BLaER1 (cell line): ENCODE measurements at regions not wholly inside any gene's neighbourhood (a gene's known extent, or its start where the extent isn't known, plus 50 kb on each side); places are given as distances from the start of the nearest gene placed in this dataset.

Experiments
- H3K27ac ChIP-seq: shearing (Covaris generic); formaldehyde crosslinking; 2 replicates; pipeline ENCODE4 v1.8.1; 2022
- H3K27me3 ChIP-seq: shearing (Covaris generic); formaldehyde crosslinking; 2 replicates; pipeline ENCODE4 v1.8.1; 2022
- H3K36me3 ChIP-seq: shearing (Covaris generic); formaldehyde crosslinking; 2 replicates; pipeline ENCODE4 v1.8.1; 2022
- H3K4me1 ChIP-seq: shearing (Covaris generic); formaldehyde crosslinking; 2 replicates; pipeline ENCODE4 v1.8.1; 2022
- H3K4me2 ChIP-seq: shearing (Covaris generic); formaldehyde crosslinking; 2 replicates; pipeline ENCODE4 v1.8.1; 2022
- H3K4me3 ChIP-seq: shearing (Covaris generic); formaldehyde crosslinking; 2 replicates; pipeline ENCODE4 v1.8.1; 2022
- H3K9ac ChIP-seq: shearing (Covaris generic); formaldehyde crosslinking; 2 replicates; pipeline ENCODE4 v1.8.1; 2022
- H3K9me3 ChIP-seq: shearing (Covaris generic); formaldehyde crosslinking; 2 replicates; pipeline ENCODE4 v1.8.1; 2022
- H4K20me1 ChIP-seq: shearing (Covaris generic); formaldehyde crosslinking; 2 replicates; pipeline ENCODE4 v1.8.1; 2022
- Cebpa-rat ChIP-seq: shearing (Covaris generic); IDR thresholded peaks from 2 replicates; pipeline ENCODE4 v1.8.1; 2022

- Histone ChIP-seq H3K4me3 (no peak overlapping the region), H3K27ac (0 out of 2 replicates have a peak overlapping the region, but pooled peaks have one; percentile 18), H3K4me2 (no peak overlapping the region), H3K4me1 (peaks cover 45% of the 10 kb centered on the region), H3K27me3 (no peaks in the 10 kb centered on the region), H3K36me3 (no peaks in the 10 kb centered on the region), H3K9me3 (no peaks in the 10 kb centered on the region; the same call in none of the 2 replicates), H3K9ac (no peak overlapping the region), H4K20me1 (no peaks in the 10 kb centered on the region)
- no peak for TF ChIP-seq Cebpa-rat
Observed at GRCh38 chr9:126750941-126751725, 53.7 kb upstream of the ZBTB43 start.

GRCh38 chr9:126752376-126752775, 52.5 kb upstream of the ZBTB43 start:
- H3K4me3 ChIP-seq: no peak overlapping the region
- H3K27ac ChIP-seq: no peak overlapping the region
- H3K27me3 ChIP-seq: no peaks in the 10 kb centered on the region
- H4K20me1 ChIP-seq: no peaks in the 10 kb centered on the region
- peaks cover 33% of the 10 kb centered on the region for H3K4me1 ChIP-seq
- no peak overlapping the region for H3K9ac ChIP-seq
- no peaks in the 10 kb centered on the region for H3K36me3 ChIP-seq
- no peaks in the 10 kb centered on the region; the same call in none of the 2 replicates for H3K9me3 ChIP-seq
- no peak overlapping the region for H3K4me2 ChIP-seq
- no peak for TF ChIP-seq Cebpa-rat

- H3K4me2 ChIP-seq: no peak overlapping the region
- H3K9ac ChIP-seq: no peak overlapping the region
- no peaks in the 10 kb centered on the region for H3K36me3 ChIP-seq
- no peaks in the 10 kb centered on the region for H4K20me1 ChIP-seq
- no peak for TF ChIP-seq Cebpa-rat
- no peak overlapping the region for H3K27ac ChIP-seq
- H3K9me3 ChIP-seq: no peaks in the 10 kb centered on the region; the same call in none of the 2 replicates
- no peak overlapping the region for H3K4me3 ChIP-seq
- H3K4me1 ChIP-seq: peaks cover 26% of the 10 kb centered on the region
- H3K27me3 ChIP-seq: no peaks in the 10 kb centered on the region
Observed at GRCh38 chr9:126752881-126753670, 51.8 kb upstream of the ZBTB43 start.

- no peaks in the 10 kb centered on the region for H3K27me3 ChIP-seq
- H3K4me2 ChIP-seq: no peak overlapping the region
- H3K27ac ChIP-seq: no peak overlapping the region
Observed at GRCh38 chr9:126754436-126755316, 50.2 kb upstream of the ZBTB43 start.

More at GRCh38 chr9:126754436-126755316, 50.2 kb upstream of the ZBTB43 start:
- Histone ChIP-seq H3K4me3 (no peak overlapping the region), H4K20me1 (no peaks in the 10 kb centered on the region), H3K4me1 (peaks cover 15% of the 10 kb centered on the region), H3K9ac (no peak overlapping the region), H3K9me3 (no peaks in the 10 kb centered on the region; the same call in 1 of the 2 replicates), H3K36me3 (no peaks in the 10 kb centered on the region)
- no peak for TF ChIP-seq Cebpa-rat
